ENCODE measurements at regions not wholly inside any gene's neighbourhood (a gene's known extent, or its start where the extent isn't known, plus 50 kb on each side); places are given as distances from the start of the nearest gene placed in this dataset.

DNA sequence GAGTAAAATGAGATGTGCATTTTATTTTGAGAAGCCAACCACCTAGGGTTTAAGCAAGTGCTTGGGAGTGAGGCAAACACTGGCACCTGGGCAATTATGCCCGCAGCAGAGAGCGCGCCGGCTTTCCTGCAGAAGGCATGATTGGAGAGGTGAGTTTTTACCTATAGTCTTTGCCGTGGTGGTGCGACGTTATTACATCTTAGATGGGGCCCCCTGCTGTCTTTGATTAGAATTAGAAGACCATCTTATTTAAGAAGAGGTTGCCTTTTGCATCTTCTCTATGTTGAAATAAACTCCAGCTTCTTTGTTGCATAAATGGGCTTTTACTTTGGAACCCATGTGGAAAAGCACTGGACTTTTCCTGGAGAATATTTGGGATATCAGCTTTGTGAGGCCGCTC lies 409.5 kb downstream of the GLRX3 start:
- Histone ChIP-seq H3K36me3 (ENCODE audit: control insufficient read depth, insufficient read depth, low read length) (no peaks in the 10 kb centered on the region), H3K27me3 (replicated peaks; ENCODE audit: control insufficient read depth, insufficient read depth, low read length) (no peaks in the 10 kb centered on the region), H3K4me3 (replicated peaks; ENCODE audit: low read depth, low read length) (no peak overlapping the region)
- DNase-seq (ENCODE audit: extremely low read depth, insufficient read length) = no peak
- TF ChIP-seq, protein P1, sequence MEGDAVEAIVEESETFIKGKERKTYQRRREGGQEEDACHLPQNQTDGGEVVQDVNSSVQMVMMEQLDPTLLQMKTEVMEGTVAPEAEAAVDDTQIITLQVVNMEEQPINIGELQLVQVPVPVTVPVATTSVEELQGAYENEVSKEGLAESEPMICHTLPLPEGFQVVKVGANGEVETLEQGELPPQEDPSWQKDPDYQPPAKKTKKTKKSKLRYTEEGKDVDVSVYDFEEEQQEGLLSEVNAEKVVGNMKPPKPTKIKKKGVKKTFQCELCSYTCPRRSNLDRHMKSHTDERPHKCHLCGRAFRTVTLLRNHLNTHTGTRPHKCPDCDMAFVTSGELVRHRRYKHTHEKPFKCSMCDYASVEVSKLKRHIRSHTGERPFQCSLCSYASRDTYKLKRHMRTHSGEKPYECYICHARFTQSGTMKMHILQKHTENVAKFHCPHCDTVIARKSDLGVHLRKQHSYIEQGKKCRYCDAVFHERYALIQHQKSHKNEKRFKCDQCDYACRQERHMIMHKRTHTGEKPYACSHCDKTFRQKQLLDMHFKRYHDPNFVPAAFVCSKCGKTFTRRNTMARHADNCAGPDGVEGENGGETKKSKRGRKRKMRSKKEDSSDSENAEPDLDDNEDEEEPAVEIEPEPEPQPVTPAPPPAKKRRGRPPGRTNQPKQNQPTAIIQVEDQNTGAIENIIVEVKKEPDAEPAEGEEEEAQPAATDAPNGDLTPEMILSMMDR (IDR thresholded peaks at IDR 0.05; ENCODE audit: insufficient read depth, low read length, poor library complexity, severe bottlenecking) = no peak

DNA sequence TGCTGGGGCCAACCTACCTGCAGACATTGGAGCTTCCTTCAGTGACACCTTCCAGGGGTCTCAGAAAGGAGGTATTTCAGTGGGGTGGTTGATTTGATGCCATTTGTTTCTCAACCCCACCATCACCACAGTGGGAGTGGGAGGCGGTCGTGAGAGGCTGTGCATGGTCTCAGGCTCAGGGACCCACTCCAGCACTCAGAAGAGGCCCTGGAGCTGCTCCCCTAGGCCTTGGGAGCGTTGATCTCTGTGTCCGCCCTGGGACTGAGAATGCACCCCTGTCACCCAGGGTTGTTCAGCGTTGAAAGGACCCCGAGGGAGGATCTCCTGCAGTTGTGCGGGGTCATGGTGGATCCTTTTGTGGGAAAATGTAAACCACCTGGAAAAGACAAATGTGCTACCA lies 410.6 kb downstream of the GLRX3 start:
- no peak for DNase-seq (ENCODE audit: extremely low read depth, insufficient read length)
- no peaks in the 10 kb centered on the region for H3K27me3 ChIP-seq (replicated peaks; ENCODE audit: control insufficient read depth, insufficient read depth, low read length)
- H3K4me3 ChIP-seq (replicated peaks; ENCODE audit: low read depth, low read length) = no peak overlapping the region
- TF ChIP-seq, protein P1 (IDR thresholded peaks at IDR 0.05; ENCODE audit: insufficient read depth, low read length, poor library complexity, severe bottlenecking) = no peak
- no peaks in the 10 kb centered on the region for H3K36me3 ChIP-seq (ENCODE audit: control insufficient read depth, insufficient read depth, low read length)

DNA sequence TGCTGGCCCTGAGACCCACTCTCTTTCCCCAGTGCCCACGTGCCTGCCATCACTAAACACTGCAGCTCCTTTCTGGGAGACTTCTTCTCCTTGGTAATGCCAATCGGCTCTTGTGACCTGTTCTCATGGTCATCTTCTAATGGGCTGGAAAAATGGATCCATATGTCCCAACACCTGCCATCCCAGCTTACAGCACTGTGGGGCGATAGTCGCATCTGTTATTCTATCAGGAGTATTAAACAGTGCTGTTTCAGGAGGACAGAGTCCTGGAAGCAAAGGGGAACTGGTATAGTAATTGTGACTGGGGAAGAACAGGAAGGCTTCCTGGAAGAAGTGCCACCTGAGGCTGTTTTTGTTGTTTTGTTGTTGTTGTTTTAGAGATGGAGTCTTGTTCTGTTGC lies 411.2 kb downstream of the GLRX3 start:
- H3K4me3 ChIP-seq (replicated peaks; ENCODE audit: low read depth, low read length) = no peak overlapping the region
- DNase-seq (ENCODE audit: extremely low read depth, insufficient read length) = no peak
- TF ChIP-seq, protein P1 (IDR thresholded peaks at IDR 0.05; ENCODE audit: insufficient read depth, low read length, poor library complexity, severe bottlenecking) = no peak
- no peaks in the 10 kb centered on the region for H3K27me3 ChIP-seq (replicated peaks; ENCODE audit: control insufficient read depth, insufficient read depth, low read length)
- no peaks in the 10 kb centered on the region for H3K36me3 ChIP-seq (ENCODE audit: control insufficient read depth, insufficient read depth, low read length)

DNA sequence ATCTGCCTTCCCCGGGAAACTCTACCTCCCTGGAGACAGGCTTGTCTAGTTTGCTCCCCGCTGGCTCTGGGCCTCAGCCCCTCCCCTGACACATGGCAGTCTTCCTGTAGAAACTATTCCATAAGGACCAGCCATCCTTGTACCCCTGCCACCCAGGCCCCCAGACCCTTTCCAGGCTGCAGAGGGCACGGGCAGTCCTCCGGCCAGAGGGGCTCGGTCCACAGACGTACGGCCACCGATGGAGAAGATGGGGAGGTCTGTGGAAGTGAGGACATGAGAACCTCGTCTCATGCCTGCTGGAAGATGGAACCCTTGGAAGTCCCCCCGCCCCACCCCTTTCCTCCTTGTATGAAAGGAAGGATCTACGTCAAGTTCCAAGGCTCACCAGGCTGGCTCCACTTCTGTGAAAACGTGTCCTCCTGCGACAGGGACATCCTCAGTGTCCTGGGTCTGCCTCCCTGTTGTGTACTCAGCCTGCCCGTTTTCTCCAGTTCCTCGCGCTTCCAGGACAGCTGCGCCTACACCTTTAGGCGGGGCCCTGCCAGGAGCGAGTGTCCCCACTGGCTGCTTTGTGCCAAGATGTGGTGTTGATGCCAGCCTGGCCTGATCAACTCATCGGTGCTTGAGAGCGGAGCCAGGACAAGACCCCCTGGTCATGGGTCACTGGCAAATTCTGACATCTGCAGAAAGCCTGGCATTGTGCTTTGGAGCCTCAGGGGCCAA lies 414.9 kb downstream of the GLRX3 start:
- TF ChIP-seq, protein P1 (IDR thresholded peaks at IDR 0.05; ENCODE audit: insufficient read depth, low read length, poor library complexity, severe bottlenecking) = no peak
- no peaks in the 10 kb centered on the region for H3K36me3 ChIP-seq (ENCODE audit: control insufficient read depth, insufficient read depth, low read length)

DNA sequence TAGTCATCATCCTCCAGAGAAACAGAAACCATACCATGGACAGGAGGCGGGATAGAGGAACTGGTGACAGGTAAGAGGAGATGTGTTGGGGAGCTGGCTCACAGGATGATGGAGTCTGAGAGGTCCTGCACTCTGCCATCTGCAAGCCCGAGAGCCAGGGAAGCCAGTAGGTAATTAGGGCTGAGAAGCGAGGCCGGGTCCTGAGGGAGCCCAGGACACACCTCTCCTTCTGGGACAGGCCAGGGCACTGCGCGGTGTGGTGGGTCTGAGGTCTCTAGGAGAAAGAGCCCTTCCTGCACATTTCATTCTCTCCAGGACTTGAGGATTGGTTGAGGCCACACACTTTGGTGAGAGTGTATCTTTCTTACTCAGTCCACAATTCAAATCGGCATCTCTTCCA lies 415.5 kb downstream of the GLRX3 start:
- no peak overlapping the region for H3K4me3 ChIP-seq (replicated peaks; ENCODE audit: low read depth, low read length)
- TF ChIP-seq, protein P1 (IDR thresholded peaks at IDR 0.05; ENCODE audit: insufficient read depth, low read length, poor library complexity, severe bottlenecking) = no peak
- H3K27me3 ChIP-seq (replicated peaks; ENCODE audit: control insufficient read depth, insufficient read depth, low read length) = no peaks in the 10 kb centered on the region
- H3K36me3 ChIP-seq (ENCODE audit: control insufficient read depth, insufficient read depth, low read length) = no peaks in the 10 kb centered on the region
- no peak for DNase-seq (ENCODE audit: extremely low read depth, insufficient read length)

More for the DNA sequence above, 414.9 kb downstream of the GLRX3 start:
- Histone ChIP-seq H3K4me3 (replicated peaks; ENCODE audit: low read depth, low read length) (no peak overlapping the region), H3K27me3 (replicated peaks; ENCODE audit: control insufficient read depth, insufficient read depth, low read length) (no peaks in the 10 kb centered on the region)
- DNase-seq (ENCODE audit: extremely low read depth, insufficient read length) = no peak

DNA sequence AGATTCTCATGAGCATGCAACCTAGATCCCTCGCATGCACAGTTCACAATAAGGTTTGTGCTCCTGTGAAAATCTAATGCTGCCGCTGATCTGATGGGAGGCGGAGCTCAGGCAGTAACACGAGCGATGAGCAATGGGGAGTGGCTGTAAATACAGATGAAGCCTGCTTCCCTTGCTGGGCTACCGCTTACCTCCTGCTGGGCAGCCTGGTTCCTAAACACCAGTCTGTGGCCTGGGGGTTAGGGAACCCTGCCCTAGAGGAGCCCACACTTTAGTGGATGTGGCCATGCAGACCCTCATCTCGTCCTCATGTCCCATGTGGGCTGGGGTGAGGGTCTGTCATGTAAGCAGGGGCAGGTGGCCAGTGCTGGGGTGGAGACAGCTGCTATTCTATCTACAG lies 417.6 kb downstream of the GLRX3 start:
- no peak for DNase-seq (ENCODE audit: extremely low read depth, insufficient read length)
- Histone ChIP-seq H3K27me3 (replicated peaks; ENCODE audit: control insufficient read depth, insufficient read depth, low read length) (no peaks in the 10 kb centered on the region), H3K4me3 (replicated peaks; ENCODE audit: low read depth, low read length) (no peak overlapping the region), H3K36me3 (ENCODE audit: control insufficient read depth, insufficient read depth, low read length) (no peaks in the 10 kb centered on the region)
- TF ChIP-seq, protein P1 (IDR thresholded peaks at IDR 0.05; ENCODE audit: insufficient read depth, low read length, poor library complexity, severe bottlenecking) = no peak
